Caco-2 (cell line): ENCODE measurements at regions not wholly inside any gene's neighbourhood (a gene's known extent, or its start where the extent isn't known, plus 50 kb on each side); places are given as distances from the start of the nearest gene placed in this dataset.

Experiments
- BruUV-seq: library from RNA; stranded (reverse); fragments of 400-500 nt; replicated peaks from 2 replicates; lab custom pipeline; 2021; lab: Mats Ljungman, UMichigan
- CTCF ChIA-PET: fragments of 300-600 bp; sonication (Branson Sonifier 250); formaldehyde crosslinking; loops from one replicate; lab custom pipeline; 2022; ENCODE audit warnings: antibody characterized with exemption; lab: Charles Lee
- POLR2A ChIA-PET: fragments of 300-600 bp; sonication (Branson Sonifier 250); formaldehyde crosslinking; loops from one replicate; lab custom pipeline; 2022; ENCODE audit warnings: antibody characterized with exemption; lab: Charles Lee
- DNase-seq, 2 experiments: peaks; one replicate each; pipeline versions ENCODE4 v3.0.0 to v3.0.0-alpha.2; 2020 to 2022
- H3K27me3 ChIP-seq: replicated peaks from 2 replicates; pipeline ENCODE4 v1.6.0; 2011; ENCODE audit warnings: low read length; ENCODE audit not compliant: control insufficient read depth, insufficient read depth
- H3K36me3 ChIP-seq: 2 replicates; pipeline ENCODE4 v1.5.1; 2011; ENCODE audit warnings: low read length; ENCODE audit not compliant: control insufficient read depth, insufficient read depth
- H3K4me1 ChIP-seq: fragments of 250-450 bp; sonication (Bioruptor Pico); 2 replicates; pipeline ENCODE4 v1.5.1; 2020; ENCODE audit warnings: mild to moderate bottlenecking
- H3K4me3 ChIP-seq: 2 replicates; pipeline ENCODE4 v1.5.1; 2011; ENCODE audit warnings: low read depth, mild to moderate bottlenecking, control low read depth, low read length
- H3K9me3 ChIP-seq: fragments of 250-450 bp; sonication (Bioruptor Pico); 2 replicates; pipeline ENCODE4 v1.5.1; 2020; ENCODE audit warnings: mild to moderate bottlenecking, moderate library complexity
- H3K27ac Mint-ChIP-seq: one replicate; pipeline ENCODE4 v1.8.0; 2022; ENCODE audit warnings: mixed read lengths; ENCODE audit not compliant: unreplicated experiment
- H3K27me3 Mint-ChIP-seq: one replicate; pipeline ENCODE4 v1.8.0; 2022; ENCODE audit warnings: mixed read lengths; ENCODE audit not compliant: insufficient read depth, unreplicated experiment
- H3K36me3 Mint-ChIP-seq: one replicate; pipeline ENCODE4 v1.8.0; 2022; ENCODE audit warnings: mild to moderate bottlenecking, mixed read lengths; ENCODE audit not compliant: insufficient read depth, unreplicated experiment
- H3K4me1 Mint-ChIP-seq: one replicate; pipeline ENCODE4 v1.8.0; 2022; ENCODE audit warnings: low read depth, mixed read lengths; ENCODE audit not compliant: unreplicated experiment
- H3K4me3 Mint-ChIP-seq: one replicate; pipeline ENCODE4 v1.8.0; 2022; ENCODE audit warnings: mild to moderate bottlenecking, moderate library complexity, mixed read lengths; ENCODE audit not compliant: unreplicated experiment
- H3K9me3 Mint-ChIP-seq: one replicate; pipeline ENCODE4 v1.8.0; 2022; ENCODE audit warnings: mixed read lengths; ENCODE audit not compliant: unreplicated experiment
- intact Hi-C: fragments of 100-400 bp; cut with micrococcal nuclease; formaldehyde crosslinking; loops from one replicate; pipeline ENCODE4 v1.10.0; 2022; ENCODE audit not compliant: unreplicated experiment
- TF ChIP-seq, protein P1 (sequence below), 2 experiments: fragments of 200-600 bp in 1 of 2; IDR thresholded peaks; 1 replicate in 1 of 2; 2 replicates in 1 of 2; pipeline versions ENCODE4 v1.5.1 to v1.8.0; 2011 to 2022; ENCODE audit warnings: antibody characterized with exemption in 1 of 2, control low read depth in 1 of 2, inconsistent platforms in 1 of 2, low read depth in 1 of 2, low read length in 1 of 2, mild to moderate bottlenecking in 1 of 2, moderate library complexity in 1 of 2; ENCODE audit not compliant: insufficient read depth in 1 of 2, severe bottlenecking in 1 of 2, unreplicated experiment in 1 of 2

- H3K9me3 Mint-ChIP-seq: peaks cover 9% of the 10 kb centered on the region
- no peak overlapping the region for H3K4me3 ChIP-seq
- no peak overlapping the region for H3K4me3 Mint-ChIP-seq
- no peak overlapping the region for H3K27ac Mint-ChIP-seq
- no peaks in the 10 kb centered on the region for H3K27me3 Mint-ChIP-seq
- no peaks in the 10 kb centered on the region for H3K36me3 ChIP-seq
- no peaks in the 10 kb centered on the region for H3K36me3 Mint-ChIP-seq
- POLR2A ChIA-PET: no interaction called here
- intact Hi-C loops: no loop called here
- H3K4me1 ChIP-seq: no peaks in the 10 kb centered on the region
- CTCF ChIA-PET: no interaction called here
- no peaks in the 10 kb centered on the region for H3K27me3 ChIP-seq
- BruUV-seq: no TSS peak
- H3K4me1 Mint-ChIP-seq: no peaks in the 10 kb centered on the region
- no peaks in the 10 kb centered on the region for H3K9me3 ChIP-seq
- no peak for DNase-seq
- TF ChIP-seq, protein P1, sequence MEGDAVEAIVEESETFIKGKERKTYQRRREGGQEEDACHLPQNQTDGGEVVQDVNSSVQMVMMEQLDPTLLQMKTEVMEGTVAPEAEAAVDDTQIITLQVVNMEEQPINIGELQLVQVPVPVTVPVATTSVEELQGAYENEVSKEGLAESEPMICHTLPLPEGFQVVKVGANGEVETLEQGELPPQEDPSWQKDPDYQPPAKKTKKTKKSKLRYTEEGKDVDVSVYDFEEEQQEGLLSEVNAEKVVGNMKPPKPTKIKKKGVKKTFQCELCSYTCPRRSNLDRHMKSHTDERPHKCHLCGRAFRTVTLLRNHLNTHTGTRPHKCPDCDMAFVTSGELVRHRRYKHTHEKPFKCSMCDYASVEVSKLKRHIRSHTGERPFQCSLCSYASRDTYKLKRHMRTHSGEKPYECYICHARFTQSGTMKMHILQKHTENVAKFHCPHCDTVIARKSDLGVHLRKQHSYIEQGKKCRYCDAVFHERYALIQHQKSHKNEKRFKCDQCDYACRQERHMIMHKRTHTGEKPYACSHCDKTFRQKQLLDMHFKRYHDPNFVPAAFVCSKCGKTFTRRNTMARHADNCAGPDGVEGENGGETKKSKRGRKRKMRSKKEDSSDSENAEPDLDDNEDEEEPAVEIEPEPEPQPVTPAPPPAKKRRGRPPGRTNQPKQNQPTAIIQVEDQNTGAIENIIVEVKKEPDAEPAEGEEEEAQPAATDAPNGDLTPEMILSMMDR (IDR thresholded peaks at IDR 0.05; ENCODE audit: insufficient read depth in 1 of 2, low read depth in 1 of 2, low read length in 1 of 2, severe bottlenecking in 1 of 2, unreplicated experiment in 1 of 2): no peak
These were observed 95.3 kb upstream of the SLC28A3 start for GRCh38 chr9:84435902-84436301.

DNA sequence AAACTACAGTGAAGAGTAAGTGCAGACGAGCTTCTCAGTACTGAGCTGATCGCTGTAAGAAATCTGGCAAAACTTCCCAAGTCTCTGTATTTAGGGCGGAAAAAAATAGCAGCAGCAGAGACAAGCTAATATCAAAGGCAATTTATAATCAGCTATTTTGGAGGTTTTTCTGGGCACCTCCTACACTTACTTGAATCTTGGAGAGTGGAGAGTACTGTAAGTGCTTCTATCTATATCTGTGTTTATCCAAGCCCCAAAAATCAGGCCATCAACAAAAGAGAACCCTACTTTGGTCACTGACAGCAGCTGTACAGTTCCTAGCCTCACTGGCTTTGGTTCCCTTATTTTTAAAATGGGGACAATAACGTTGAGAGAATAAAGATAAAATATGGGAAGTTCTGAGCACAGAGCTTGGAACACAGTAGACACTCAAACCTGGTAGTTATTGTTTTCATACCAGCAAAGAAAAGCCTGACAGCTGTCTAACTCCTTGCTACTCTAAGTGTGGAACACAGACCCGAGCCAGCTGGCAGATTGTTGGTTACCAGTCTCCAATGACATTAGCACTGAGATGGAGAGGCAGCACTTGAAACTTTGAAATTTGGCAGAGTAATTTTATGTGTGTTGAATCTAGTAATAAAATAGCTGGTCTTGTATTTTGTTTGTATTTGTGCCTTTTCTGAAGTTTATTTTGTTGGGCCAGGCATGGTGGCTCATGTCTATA is 96.0 kb upstream of the SLC28A3 start:
- no peaks in the 10 kb centered on the region for H3K9me3 ChIP-seq
- Mint-ChIP-seq H3K36me3 (no peaks in the 10 kb centered on the region), H3K27ac (no peak overlapping the region), H3K4me1 (no peaks in the 10 kb centered on the region), H3K4me3 (no peak overlapping the region), H3K9me3 (peaks cover 9% of the 10 kb centered on the region), H3K27me3 (no peaks in the 10 kb centered on the region)
- no peaks in the 10 kb centered on the region for H3K27me3 ChIP-seq
- no peaks in the 10 kb centered on the region for H3K36me3 ChIP-seq
- POLR2A ChIA-PET: no interaction called here
- no peaks in the 10 kb centered on the region for H3K4me1 ChIP-seq
- BruUV-seq: no TSS peak
- no peak for DNase-seq
- TF ChIP-seq, protein P1 (IDR thresholded peaks at IDR 0.05; ENCODE audit: insufficient read depth in 1 of 2, low read depth in 1 of 2, low read length in 1 of 2, severe bottlenecking in 1 of 2, unreplicated experiment in 1 of 2): no peak
- CTCF ChIA-PET: no interaction called here
- H3K4me3 ChIP-seq: no peak overlapping the region
- intact Hi-C loops: no loop called here

DNA sequence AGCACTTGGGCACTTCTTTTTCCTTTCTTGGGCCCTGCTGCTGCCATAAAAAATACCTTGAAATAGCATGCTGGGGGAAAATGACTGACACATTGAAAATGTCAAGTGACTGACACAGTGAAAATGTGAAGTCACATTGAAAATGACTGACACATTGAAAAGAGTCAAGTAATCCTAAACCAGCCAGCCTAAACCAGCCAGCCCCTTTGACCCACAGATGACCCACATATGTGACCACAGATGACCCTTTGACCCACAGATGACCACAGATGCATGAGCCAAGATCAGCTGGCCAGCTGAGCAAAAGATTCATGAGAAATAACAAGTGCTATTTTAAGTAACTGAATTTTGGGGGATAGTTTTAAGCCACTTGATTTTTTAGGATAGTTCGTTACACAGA is 97.8 kb upstream of the SLC28A3 start:
- no peak for DNase-seq
- Histone ChIP-seq H3K9me3 (no peaks in the 10 kb centered on the region), H3K4me1 (no peaks in the 10 kb centered on the region), H3K36me3 (no peaks in the 10 kb centered on the region), H3K27me3 (no peaks in the 10 kb centered on the region), H3K4me3 (no peak overlapping the region)
- H3K27ac Mint-ChIP-seq: no peak overlapping the region
- no TSS peak for BruUV-seq
- H3K4me3 Mint-ChIP-seq: no peak overlapping the region
- no peaks in the 10 kb centered on the region for H3K36me3 Mint-ChIP-seq
- peaks cover 9% of the 10 kb centered on the region for H3K9me3 Mint-ChIP-seq
- POLR2A ChIA-PET: no interaction called here
- H3K4me1 Mint-ChIP-seq: no peaks in the 10 kb centered on the region
- CTCF ChIA-PET: no interaction called here
- intact Hi-C loops: no loop called here
- no peaks in the 10 kb centered on the region for H3K27me3 Mint-ChIP-seq
- TF ChIP-seq, protein P1 (IDR thresholded peaks at IDR 0.05; ENCODE audit: insufficient read depth in 1 of 2, low read depth in 1 of 2, low read length in 1 of 2, severe bottlenecking in 1 of 2, unreplicated experiment in 1 of 2): no peak
